Ishikawa (cell line): ENCODE measurements at regions not wholly inside any gene's neighbourhood (a gene's known extent, or its start where the extent isn't known, plus 50 kb on each side); places are given as distances from the start of the nearest gene placed in this dataset.

Source experiments
- CEBPB ChIP-seq: IDR thresholded peaks from 2 replicates; pipeline ENCODE4 v1.6.1; 2012
- CREB1 ChIP-seq: IDR thresholded peaks from 2 replicates; pipeline ENCODE4 v1.6.1; 2012; ENCODE audit warnings: low read depth
- EGR1 ChIP-seq: IDR thresholded peaks from 2 replicates; pipeline ENCODE4 v1.6.1; 2012
- EP300 ChIP-seq: IDR thresholded peaks from 2 replicates; pipeline ENCODE4 v1.6.1; 2012; ENCODE audit warnings: borderline replicate concordance
- FOXM1 ChIP-seq: IDR thresholded peaks from 2 replicates; pipeline ENCODE4 v1.6.1; 2012; ENCODE audit warnings: low read depth, borderline replicate concordance
- MAX ChIP-seq: IDR thresholded peaks from 2 replicates; pipeline ENCODE4 v1.6.1; 2012
- NFIC ChIP-seq: IDR thresholded peaks from 2 replicates; pipeline ENCODE4 v1.6.1; 2012
- RAD21 ChIP-seq: IDR thresholded peaks from 2 replicates; pipeline ENCODE4 v1.6.1; 2012; ENCODE audit warnings: low read depth
- REST ChIP-seq: IDR thresholded peaks from 2 replicates; pipeline ENCODE4 v1.6.1; 2012; ENCODE audit warnings: low read depth, mild to moderate bottlenecking
- TAF1 ChIP-seq: IDR thresholded peaks from 2 replicates; pipeline ENCODE4 v1.6.1; 2012; ENCODE audit warnings: low read depth, mild to moderate bottlenecking
- TCF12 ChIP-seq: IDR thresholded peaks from 2 replicates; pipeline ENCODE4 v1.6.1; 2012; ENCODE audit warnings: low read depth
- TEAD4 ChIP-seq: IDR thresholded peaks from 2 replicates; pipeline ENCODE4 v1.6.1; 2012
- YY1 ChIP-seq: IDR thresholded peaks from 2 replicates; pipeline ENCODE4 v1.6.1; 2012; ENCODE audit warnings: low read depth
- ZBTB7A ChIP-seq: IDR thresholded peaks from 2 replicates; pipeline ENCODE4 v1.6.1; 2012; ENCODE audit warnings: low read depth
- TF ChIP-seq, protein P1 (sequence below): IDR thresholded peaks from 2 replicates; pipeline ENCODE4 v1.6.1; 2012

DNA sequence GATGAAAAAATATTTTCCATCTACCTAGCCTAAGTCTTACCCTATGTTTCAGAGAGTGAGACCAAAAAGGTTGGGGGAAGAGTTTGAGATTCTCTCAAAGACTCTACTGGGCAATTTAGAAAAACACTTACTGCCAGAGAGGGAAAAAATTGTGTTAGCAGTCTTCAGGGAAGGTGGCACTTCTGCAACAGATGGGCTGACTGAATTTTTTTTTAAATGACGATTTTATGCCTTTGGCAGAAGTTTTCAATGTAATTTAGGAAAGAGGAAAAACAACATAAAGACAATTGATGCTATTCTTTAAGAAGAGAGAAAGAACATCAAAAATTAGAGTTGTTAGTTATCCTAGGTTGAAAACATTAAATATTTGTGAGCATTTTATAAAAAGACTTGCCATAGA lies 1894.5 kb upstream of the PIK3C3 start:
- TF ChIP-seq NFIC (no peak), TEAD4 (no peak), FOXM1 (no peak), YY1 (no peak), EGR1 (no peak), TCF12 (no peak), TAF1 (no peak), CEBPB (no peak), REST (no peak)

GRCh38 chr18:40058811-40059570 lies 1896.0 kb upstream of the PIK3C3 start:
- TF ChIP-seq EP300 (no peak), FOXM1 (no peak), YY1 (no peak), CREB1 (no peak), TCF12 (no peak), REST (no peak), CEBPB (no peak), TAF1 (no peak), EGR1 (no peak), NFIC (no peak), TEAD4 (no peak), ZBTB7A (no peak), MAX (no peak), RAD21 (no peak)
- TF ChIP-seq, protein P1, sequence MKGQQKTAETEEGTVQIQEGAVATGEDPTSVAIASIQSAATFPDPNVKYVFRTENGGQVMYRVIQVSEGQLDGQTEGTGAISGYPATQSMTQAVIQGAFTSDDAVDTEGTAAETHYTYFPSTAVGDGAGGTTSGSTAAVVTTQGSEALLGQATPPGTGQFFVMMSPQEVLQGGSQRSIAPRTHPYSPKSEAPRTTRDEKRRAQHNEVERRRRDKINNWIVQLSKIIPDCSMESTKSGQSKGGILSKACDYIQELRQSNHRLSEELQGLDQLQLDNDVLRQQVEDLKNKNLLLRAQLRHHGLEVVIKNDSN = no peak

GRCh38 chr18:40056079-40056692 lies 1898.8 kb upstream of the PIK3C3 start:
- TF ChIP-seq TEAD4 = no peak
- TF ChIP-seq EP300 = no peak
- no peak for TF ChIP-seq NFIC
- TF ChIP-seq TCF12 = no peak
- TF ChIP-seq CEBPB = no peak
- TF ChIP-seq TAF1 = no peak
- TF ChIP-seq ZBTB7A = no peak
- no peak for TF ChIP-seq REST
- TF ChIP-seq, protein P1 = no peak

GRCh38 chr18:40055262-40055661 lies 1899.8 kb upstream of the PIK3C3 start:
- TF ChIP-seq RAD21 = no peak
- TF ChIP-seq, protein P1 = no peak
- no peak for TF ChIP-seq NFIC
- TF ChIP-seq FOXM1 = no peak
- TF ChIP-seq TEAD4 = no peak
- no peak for TF ChIP-seq EGR1
- no peak for TF ChIP-seq REST
- no peak for TF ChIP-seq EP300
- no peak for TF ChIP-seq CEBPB
- no peak for TF ChIP-seq TAF1
- no peak for TF ChIP-seq ZBTB7A
- TF ChIP-seq YY1 = no peak
- TF ChIP-seq MAX = no peak
- no peak for TF ChIP-seq TCF12
- no peak for TF ChIP-seq CREB1
